Endodermal cell (in vitro differentiated cells): ENCODE measurements at regions not wholly inside any gene's neighbourhood (a gene's known extent, or its start where the extent isn't known, plus 50 kb on each side); places are given as distances from the start of the nearest gene placed in this dataset.

ENCODE experiments used
- DNase-seq: peaks from one replicate; pipeline ENCODE4 v3.0.0-alpha.2; 2017
- H3K27ac ChIP-seq: 2 replicates; pipeline ENCODE4 v1.5.1; 2013; ENCODE audit warnings: mild to moderate bottlenecking, low read depth, low read length, moderate library complexity
- H3K27me3 ChIP-seq: 2 replicates; pipeline ENCODE4 v1.6.1; 2013; ENCODE audit warnings: mild to moderate bottlenecking, low read length, moderate library complexity; ENCODE audit not compliant: insufficient read depth, control insufficient read depth, poor library complexity, severe bottlenecking
- H3K36me3 ChIP-seq: 2 replicates; pipeline ENCODE4 v1.7.0; 2013; ENCODE audit warnings: mild to moderate bottlenecking, low read length, moderate library complexity; ENCODE audit not compliant: control insufficient read depth, insufficient read depth
- H3K4me1 ChIP-seq: one replicate; pipeline ENCODE4 v1.7.0; 2013; ENCODE audit warnings: low read length; ENCODE audit not compliant: control insufficient read depth, insufficient read depth
- H3K4me3 ChIP-seq: 2 replicates; pipeline ENCODE4 v1.5.1; 2013; ENCODE audit warnings: mild to moderate bottlenecking, low read length, moderate library complexity
- H3K9ac ChIP-seq: 2 replicates; pipeline ENCODE4 v1.6.1; 2013; ENCODE audit warnings: mild to moderate bottlenecking, low read length, moderate library complexity; ENCODE audit not compliant: poor library complexity, severe bottlenecking; ENCODE audit errors: extremely low read depth
- H3K9me3 ChIP-seq: 2 replicates; pipeline ENCODE4 v1.6.1; 2013; ENCODE audit warnings: mild to moderate bottlenecking, low read length, moderate library complexity; ENCODE audit not compliant: control insufficient read depth
- H3K27ac Mint-ChIP-seq: 2 replicates; pipeline ENCODE4 v1.8.0; 2020; ENCODE audit warnings: mixed read lengths
- H3K27me3 Mint-ChIP-seq: 2 replicates; pipeline ENCODE4 v1.8.0; 2021; ENCODE audit warnings: mild to moderate bottlenecking, mixed read lengths; ENCODE audit not compliant: insufficient read depth
- H3K36me3 Mint-ChIP-seq: 2 replicates; pipeline ENCODE4 v1.8.0; 2020; ENCODE audit warnings: low read depth, mixed read lengths
- H3K4me1 Mint-ChIP-seq: 2 replicates; pipeline ENCODE4 v1.8.0; 2020; ENCODE audit warnings: mixed read lengths
- H3K4me3 Mint-ChIP-seq: 2 replicates; pipeline ENCODE4 v1.8.0; 2020; ENCODE audit warnings: mild to moderate bottlenecking, moderate library complexity, mixed read lengths
- H3K9me3 Mint-ChIP-seq: 2 replicates; pipeline ENCODE4 v1.8.0; 2020; ENCODE audit warnings: mild to moderate bottlenecking, mixed read lengths
- CTCF ChIP-seq: fragments of 200-600 bp; sonication (generic); conservative IDR thresholded peaks from 2 replicates; pipeline ENCODE4 v1.5.0; 2021; ENCODE audit warnings: antibody characterized with exemption, mild to moderate bottlenecking
- WGBS, 2 experiments: methylation state at CpG; one replicate each; pipeline versions ENCODE4 v1.1.5 to v1.1.7; 2013; ENCODE audit warnings: missing lambda C conversion rate in 2 of 2, mixed read lengths in 1 of 2; ENCODE audit not compliant: insufficient coverage in 1 of 2, insufficient read length in 1 of 2; 5-methylcytosine and 5-hydroxymethylcytosine counted together

- peaks cover 15% of the 10 kb centered on the region for H3K4me1 Mint-ChIP-seq
- 79% methylated on average over 2 of the region's 2 CpGs; no CpG with 5 or more reads in 1 of the 2 experiments for WGBS, 2 experiments
Measured at GRCh38 chr16:52238710-52239109, 308.2 kb downstream of the TOX3 start.

GRCh38 chr16:52237823-52238222 lies 309.1 kb downstream of the TOX3 start:
- Mint-ChIP-seq H3K27me3 (no peaks in the 10 kb centered on the region), H3K4me1 (peaks cover 15% of the 10 kb centered on the region), H3K9me3 (peaks cover 3% of the 10 kb centered on the region), H3K4me3 (no peak overlapping the region), H3K36me3 (no peaks in the 10 kb centered on the region), H3K27ac (no peak overlapping the region)
- Histone ChIP-seq H3K27me3 (no peaks in the 10 kb centered on the region), H3K4me3 (no peak overlapping the region), H3K27ac (no peak overlapping the region), H3K9ac (no peak overlapping the region), H3K9me3 (no peaks in the 10 kb centered on the region), H3K36me3 (no peaks in the 10 kb centered on the region), H3K4me1 (peaks cover 9% of the 10 kb centered on the region)
- WGBS, 2 experiments, result 94 to 96% methylated on average over 3 to 9 of the region's 9 CpGs
- no peak for TF ChIP-seq CTCF
- no peak for DNase-seq

More at GRCh38 chr16:52238710-52239109, 308.2 kb downstream of the TOX3 start:
- H3K27me3 ChIP-seq, result no peaks in the 10 kb centered on the region
- no peak for DNase-seq
- Mint-ChIP-seq H3K9me3 (peaks cover 3% of the 10 kb centered on the region), H3K27me3 (no peaks in the 10 kb centered on the region), H3K36me3 (no peaks in the 10 kb centered on the region), H3K4me3 (no peak overlapping the region), H3K27ac (no peak overlapping the region)
- H3K9me3 ChIP-seq, result no peaks in the 10 kb centered on the region
- no peak overlapping the region for H3K9ac ChIP-seq
- peaks cover 9% of the 10 kb centered on the region for H3K4me1 ChIP-seq
- H3K4me3 ChIP-seq, result no peak overlapping the region
- TF ChIP-seq CTCF, result no peak
- H3K27ac ChIP-seq, result no peak overlapping the region
- H3K36me3 ChIP-seq, result no peaks in the 10 kb centered on the region

- no peak for DNase-seq
- Histone ChIP-seq H3K4me3 (no peak overlapping the region), H3K9me3 (peaks cover 3% of the 10 kb centered on the region), H3K36me3 (no peaks in the 10 kb centered on the region), H3K4me1 (peaks cover 9% of the 10 kb centered on the region), H3K27ac (no peak overlapping the region), H3K9ac (no peak overlapping the region), H3K27me3 (no peaks in the 10 kb centered on the region)
- Mint-ChIP-seq H3K4me1 (peaks cover 15% of the 10 kb centered on the region), H3K9me3 (peaks cover 2% of the 10 kb centered on the region), H3K27me3 (no peaks in the 10 kb centered on the region), H3K36me3 (no peaks in the 10 kb centered on the region), H3K4me3 (no peak overlapping the region), H3K27ac (no peak overlapping the region)
- TF ChIP-seq CTCF, result no peak
Measured at GRCh38 chr16:52235186-52235585, 311.8 kb downstream of the TOX3 start.
